NB4 (cell line): ENCODE measurements at regions not wholly inside any gene's neighbourhood (a gene's known extent, or its start where the extent isn't known, plus 50 kb on each side); places are given as distances from the start of the nearest gene placed in this dataset.

Experiments used
- DNase-seq: peaks from one replicate; pipeline ENCODE4 v3.0.0; 2010; ENCODE audit warnings: low read depth
- H3K4me3 ChIP-seq: one replicate; pipeline ENCODE4 v1.5.1; 2011; ENCODE audit warnings: mild to moderate bottlenecking, low read depth, low read length, moderate library complexity
- MYC ChIP-seq: IDR thresholded peaks from 2 replicates; pipeline ENCODE4 v1.6.1; 2011; ENCODE audit warnings: low read depth, low read length
- POLR2A ChIP-seq: IDR thresholded peaks from 2 replicates; pipeline ENCODE4 v1.6.1; 2011; ENCODE audit warnings: mild to moderate bottlenecking; ENCODE audit not compliant: insufficient read length; ENCODE audit errors: extremely low read depth
- TF ChIP-seq, protein P1 (sequence below): IDR thresholded peaks from 2 replicates; pipeline ENCODE4 v1.6.1; 2011; ENCODE audit warnings: low read depth, low read length
- TF ChIP-seq, protein P2 (sequence below): IDR thresholded peaks from one replicate; pipeline ENCODE4 v1.5.1; 2012; ENCODE audit warnings: low read depth, low read length

DNA sequence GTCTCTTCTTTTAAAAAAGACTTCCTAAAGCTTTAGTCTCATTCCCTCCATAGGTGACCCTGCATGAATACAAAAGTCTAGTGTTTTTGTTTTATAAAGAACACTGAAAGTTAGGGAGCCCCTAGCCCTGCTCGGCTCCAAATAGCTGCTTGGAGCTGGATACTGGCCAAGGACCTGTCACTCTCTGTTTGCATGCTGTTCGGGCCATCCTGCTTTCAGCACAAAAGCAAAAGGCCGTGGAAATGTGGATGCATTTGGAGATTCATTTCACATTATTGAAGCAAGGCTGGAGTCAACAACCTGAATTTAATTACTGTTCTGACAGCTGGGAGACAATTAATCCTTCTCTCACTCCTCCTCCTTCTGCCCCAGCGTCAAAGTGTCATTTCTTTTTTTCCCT, 151.7 kb upstream of the NMUR2 start:
- no peak for DNase-seq
- TF ChIP-seq, protein P1, sequence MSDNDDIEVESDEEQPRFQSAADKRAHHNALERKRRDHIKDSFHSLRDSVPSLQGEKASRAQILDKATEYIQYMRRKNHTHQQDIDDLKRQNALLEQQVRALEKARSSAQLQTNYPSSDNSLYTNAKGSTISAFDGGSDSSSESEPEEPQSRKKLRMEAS = no peak
- no peak for TF ChIP-seq POLR2A
- H3K4me3 ChIP-seq = no peak overlapping the region

DNA sequence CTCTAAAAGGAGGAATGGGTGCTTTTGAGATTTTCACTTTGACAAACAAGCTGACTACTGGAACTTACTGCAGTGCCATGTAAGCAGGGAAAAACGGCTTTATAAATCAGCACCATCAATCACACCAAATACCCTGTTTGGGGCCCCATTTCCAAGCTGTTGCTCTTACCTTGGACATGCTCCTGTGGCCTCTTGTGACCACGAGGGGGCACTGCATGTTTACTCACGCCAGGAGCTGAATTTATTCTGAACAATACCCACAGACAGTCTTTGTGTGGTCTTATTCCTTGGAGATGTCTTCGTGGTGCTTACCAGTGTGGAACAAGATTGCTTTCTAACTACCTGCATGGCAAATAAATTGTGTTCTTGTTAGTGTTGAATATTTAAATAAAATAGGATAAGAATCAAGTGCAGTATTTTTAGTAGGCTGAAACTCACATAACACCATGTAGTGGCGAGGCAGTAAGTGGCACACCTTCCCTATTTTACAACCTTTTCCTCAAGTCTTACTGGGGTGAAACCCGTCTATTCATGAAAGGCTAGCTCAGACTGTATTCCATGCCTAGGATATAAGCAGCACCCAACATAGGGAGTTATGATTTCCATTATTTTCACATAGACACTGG, 155.5 kb upstream of the NMUR2 start:
- TF ChIP-seq MYC = no peak
- TF ChIP-seq, protein P1 = no peak
- no peak for TF ChIP-seq POLR2A
- TF ChIP-seq, protein P2, sequence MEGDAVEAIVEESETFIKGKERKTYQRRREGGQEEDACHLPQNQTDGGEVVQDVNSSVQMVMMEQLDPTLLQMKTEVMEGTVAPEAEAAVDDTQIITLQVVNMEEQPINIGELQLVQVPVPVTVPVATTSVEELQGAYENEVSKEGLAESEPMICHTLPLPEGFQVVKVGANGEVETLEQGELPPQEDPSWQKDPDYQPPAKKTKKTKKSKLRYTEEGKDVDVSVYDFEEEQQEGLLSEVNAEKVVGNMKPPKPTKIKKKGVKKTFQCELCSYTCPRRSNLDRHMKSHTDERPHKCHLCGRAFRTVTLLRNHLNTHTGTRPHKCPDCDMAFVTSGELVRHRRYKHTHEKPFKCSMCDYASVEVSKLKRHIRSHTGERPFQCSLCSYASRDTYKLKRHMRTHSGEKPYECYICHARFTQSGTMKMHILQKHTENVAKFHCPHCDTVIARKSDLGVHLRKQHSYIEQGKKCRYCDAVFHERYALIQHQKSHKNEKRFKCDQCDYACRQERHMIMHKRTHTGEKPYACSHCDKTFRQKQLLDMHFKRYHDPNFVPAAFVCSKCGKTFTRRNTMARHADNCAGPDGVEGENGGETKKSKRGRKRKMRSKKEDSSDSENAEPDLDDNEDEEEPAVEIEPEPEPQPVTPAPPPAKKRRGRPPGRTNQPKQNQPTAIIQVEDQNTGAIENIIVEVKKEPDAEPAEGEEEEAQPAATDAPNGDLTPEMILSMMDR = peak; percentile 73
- peak; percentile 62 for DNase-seq
- no peak overlapping the region for H3K4me3 ChIP-seq

DNA sequence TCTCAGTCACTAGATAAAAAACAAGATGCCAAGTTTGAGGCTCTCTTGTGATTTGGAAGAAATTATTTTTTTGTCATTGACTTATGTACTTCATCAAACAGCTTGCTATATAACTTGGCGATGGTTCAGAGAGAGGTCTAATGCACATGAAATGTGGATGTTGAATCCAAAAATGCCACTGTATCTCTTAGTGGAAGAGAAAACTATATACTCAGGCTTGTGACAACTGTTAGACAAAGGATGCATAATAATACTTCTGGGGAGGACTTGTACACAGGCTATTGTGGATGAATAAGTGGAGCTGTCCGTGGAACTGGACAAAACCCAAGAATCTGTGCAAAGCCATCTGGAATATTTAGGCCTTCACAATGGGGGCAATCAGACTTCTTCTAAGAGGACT, 162.9 kb upstream of the NMUR2 start:
- DNase-seq = no peak
- H3K4me3 ChIP-seq = no peak overlapping the region
- TF ChIP-seq POLR2A (no peak), MYC (no peak)
- TF ChIP-seq, protein P2 = no peak
- TF ChIP-seq, protein P1 = no peak

DNA sequence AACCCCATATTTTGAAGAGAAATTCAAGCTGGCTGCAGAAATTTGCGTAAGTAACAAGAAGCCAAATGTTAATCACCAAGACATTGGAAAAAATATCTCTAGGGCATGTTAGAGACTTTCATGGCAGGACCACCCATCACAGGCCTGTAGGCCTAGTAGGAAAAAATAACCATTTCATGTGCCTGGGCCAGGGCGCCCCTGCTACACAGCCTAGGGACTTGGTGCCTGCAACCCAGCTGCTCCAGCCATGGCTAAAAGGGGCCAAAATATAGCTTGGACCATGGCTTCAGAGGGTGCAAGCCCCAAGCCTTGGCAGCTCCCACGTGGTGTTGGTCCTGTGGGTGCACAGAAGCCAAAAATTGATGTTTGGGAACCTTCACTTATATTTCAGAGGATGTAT, 167.7 kb upstream of the NMUR2 start:
- TF ChIP-seq MYC (no peak), POLR2A (no peak)
- TF ChIP-seq, protein P1 = no peak
- TF ChIP-seq, protein P2 = no peak
- no peak for DNase-seq
- H3K4me3 ChIP-seq = no peak overlapping the region

DNA sequence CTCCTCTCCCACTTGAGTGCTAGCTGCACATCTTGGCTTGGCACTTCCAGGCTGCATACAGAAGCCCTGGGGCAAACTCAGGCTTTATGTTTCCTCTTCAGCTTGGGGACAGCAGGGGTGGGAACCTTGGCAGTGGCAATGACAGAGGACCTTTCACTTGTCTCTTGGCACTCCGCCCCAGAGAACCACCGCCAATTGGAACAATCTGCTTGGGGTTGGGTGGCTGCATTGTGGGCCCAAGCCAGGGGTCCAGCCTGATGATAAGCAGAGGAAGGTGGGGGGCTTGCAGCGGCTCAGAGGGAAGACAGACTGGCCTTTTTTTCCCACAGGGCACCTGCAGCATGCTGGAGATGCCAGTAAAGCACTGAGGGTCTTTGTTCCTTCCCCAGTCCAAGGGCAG, 179.0 kb upstream of the NMUR2 start:
- DNase-seq = no peak
- no peak overlapping the region for H3K4me3 ChIP-seq
- TF ChIP-seq MYC (no peak), POLR2A (no peak)

DNA sequence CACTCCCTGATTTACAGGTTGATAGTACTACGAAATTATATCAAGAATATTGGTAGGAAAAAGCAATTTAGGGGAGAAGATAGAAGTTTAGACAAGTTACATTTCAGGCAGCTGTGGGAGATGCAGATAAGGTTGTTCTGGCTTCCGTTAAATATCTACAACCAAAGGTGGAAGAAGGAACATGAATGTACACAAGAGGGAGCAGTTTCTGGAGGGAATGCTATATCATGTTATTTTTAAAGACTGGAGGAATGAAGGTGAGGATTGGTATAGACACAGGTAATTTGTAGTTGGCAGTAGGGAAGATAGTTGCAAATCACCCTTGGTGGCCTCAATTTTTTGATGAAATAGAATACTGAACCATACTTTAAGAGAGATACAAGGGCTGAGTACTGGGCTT, 187.3 kb upstream of the NMUR2 start:
- TF ChIP-seq, protein P2 = no peak
- TF ChIP-seq, protein P1 = no peak
- DNase-seq = no peak
- no peak overlapping the region for H3K4me3 ChIP-seq

DNA sequence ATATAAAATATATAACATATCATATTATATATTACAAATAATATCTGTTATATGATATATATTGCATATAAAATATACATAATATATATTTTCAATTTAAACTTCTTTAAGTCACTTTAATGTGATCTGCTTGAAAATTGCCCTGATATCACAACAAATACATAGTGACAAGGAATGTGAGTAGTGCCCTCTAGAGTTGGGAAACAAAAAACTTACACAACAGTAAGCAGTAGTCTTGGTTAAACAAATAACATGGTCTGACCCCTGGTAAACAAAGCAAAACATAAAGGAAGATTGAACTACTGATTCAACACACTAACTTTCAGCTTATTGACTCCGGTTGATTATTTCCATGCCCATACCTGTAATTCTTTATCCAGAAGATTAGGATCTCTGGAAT, 188.3 kb upstream of the NMUR2 start:
- peak; percentile 14 for DNase-seq
- TF ChIP-seq MYC (no peak), POLR2A (no peak)
- TF ChIP-seq, protein P2 = peak; percentile 25
- TF ChIP-seq, protein P1 = no peak
- no peak overlapping the region for H3K4me3 ChIP-seq
